A673 (cell line): ENCODE measurements at regions not wholly inside any gene's neighbourhood (a gene's known extent, or its start where the extent isn't known, plus 50 kb on each side); places are given as distances from the start of the nearest gene placed in this dataset.
"Not testable (repeated sequence)": the region's sequence is repeated elsewhere in the genome, so short reads cannot be mapped to it uniquely, and the experiment has no call there.

Experiments
- BruUV-seq: library from RNA; stranded (reverse); fragments of 400-500 nt; replicated peaks from 2 replicates; lab custom pipeline; 2021; lab: Mats Ljungman, UMichigan
- CTCF ChIA-PET: fragments of 300-600 bp; sonication (Branson Sonifier 250); formaldehyde crosslinking; loops from one replicate; lab custom pipeline; 2022; ENCODE audit warnings: antibody characterized with exemption; lab: Charles Lee
- POLR2A ChIA-PET: fragments of 300-600 bp; sonication (Branson Sonifier 250); formaldehyde crosslinking; loops from one replicate; lab custom pipeline; 2022; ENCODE audit warnings: antibody characterized with exemption; ENCODE audit not compliant: low non-redundant PET; lab: Charles Lee
- DNase-seq: peaks from one replicate; pipeline ENCODE4 v3.0.0-alpha.2; 2015; ENCODE audit warnings: low spot score
- H3K27ac ChIP-seq: fragments of 200-600 bp; sonication (generic); 2 replicates; pipeline ENCODE4 v1.5.1; 2016; ENCODE audit warnings: mixed run types, low read depth, mild to moderate bottlenecking, mixed read lengths, antibody characterized with exemption, low read length; ENCODE audit not compliant: poor library complexity, severe bottlenecking
- H3K27me3 ChIP-seq: fragments of 200-600 bp; sonication (generic); replicated peaks from 2 replicates; pipeline ENCODE4 v1.6.1; 2017; ENCODE audit warnings: mixed run types, low read depth, mild to moderate bottlenecking, mixed read lengths, antibody characterized with exemption, low read length; ENCODE audit not compliant: insufficient read depth, poor library complexity
- H3K36me3 ChIP-seq: fragments of 200-600 bp; sonication (generic); 2 replicates; pipeline ENCODE4 v1.6.1; 2016; ENCODE audit warnings: mixed run types, mild to moderate bottlenecking, mixed read lengths, antibody characterized with exemption, low read length; ENCODE audit not compliant: insufficient read depth, poor library complexity, severe bottlenecking
- H3K4me1 ChIP-seq: fragments of 200-600 bp; sonication (generic); 2 replicates; pipeline ENCODE4 v1.6.1; 2017; ENCODE audit warnings: mixed run types, mild to moderate bottlenecking, mixed read lengths, antibody characterized with exemption, low read length; ENCODE audit not compliant: insufficient read depth, poor library complexity, severe bottlenecking
- H3K4me3 ChIP-seq: fragments of 200-600 bp; sonication (generic); 2 replicates; pipeline ENCODE4 v1.5.1; 2016; ENCODE audit warnings: low read depth, mixed run types, mild to moderate bottlenecking, mixed read lengths, low read length; ENCODE audit not compliant: poor library complexity, severe bottlenecking
- H3K9me3 ChIP-seq: fragments of 200-600 bp; sonication (generic); 2 replicates; pipeline ENCODE4 v1.6.1; 2016; ENCODE audit warnings: mixed run types, low read depth, mild to moderate bottlenecking, mixed read lengths, antibody characterized with exemption, low read length; ENCODE audit not compliant: poor library complexity, severe bottlenecking
- CTCF ChIP-seq: fragments of 300-800, 200-600 bp; sonication (generic); conservative IDR thresholded peaks from 2 replicates; pipeline ENCODE4 v1.5.1; 2017; ENCODE audit warnings: low read depth, mild to moderate bottlenecking, antibody characterized with exemption, low read length, moderate library complexity, mixed read lengths
- EZH2 ChIP-seq: fragments of 200-600 bp; sonication (generic); IDR thresholded peaks from 2 replicates; pipeline ENCODE4 v1.6.1; 2017; ENCODE audit warnings: borderline replicate concordance, low read depth, mild to moderate bottlenecking, mixed read lengths, antibody characterized with exemption, low read length; ENCODE audit not compliant: poor library complexity, severe bottlenecking
- intact Hi-C: fragments of 100-400 bp; cut with micrococcal nuclease; formaldehyde crosslinking; loops from one replicate; pipeline ENCODE4 v1.10.0; 2022; ENCODE audit not compliant: unreplicated experiment

GRCh38 chrX:41014776-41015360 is 70.4 kb upstream of the USP9X start:
- Histone ChIP-seq H3K4me1 (peaks cover 8% of the 10 kb centered on the region), H3K4me3 (no peak overlapping the region), H3K27me3 (no peaks in the 10 kb centered on the region), H3K36me3 (no peaks in the 10 kb centered on the region), H3K27ac (no peak overlapping the region), H3K9me3 (no peaks in the 10 kb centered on the region)
- ChIA-PET POLR2A (no interaction called here), CTCF (interaction anchor here (0.7 kb wide), 1 partner anchor 52 kb away, joined by 4 read pairs; no protein-coding TSS in a partner anchor)
- DNase-seq: no peak
- intact Hi-C loops: no loop called here
- BruUV-seq: no TSS peak
- TF ChIP-seq CTCF: no peak
- TF ChIP-seq EZH2: no peak

GRCh38 chrX:41017785-41018184 is 67.5 kb upstream of the USP9X start:
- POLR2A ChIA-PET, H3K27me3 ChIP-seq, CTCF ChIA-PET, H3K9me3 ChIP-seq, DNase-seq, intact Hi-C loops, H3K36me3 ChIP-seq, H3K4me3 ChIP-seq, H3K27ac ChIP-seq, BruUV-seq, H3K4me1 ChIP-seq: not testable (repeated sequence)

GRCh38 chrX:41018391-41019040 is 66.7 kb upstream of the USP9X start:
- H3K4me1 ChIP-seq, POLR2A ChIA-PET, intact Hi-C loops, H3K27ac ChIP-seq, H3K27me3 ChIP-seq, BruUV-seq, H3K36me3 ChIP-seq, CTCF ChIA-PET, H3K4me3 ChIP-seq, DNase-seq, H3K9me3 ChIP-seq: not testable (repeated sequence)

- Histone ChIP-seq H3K27ac (no peak overlapping the region), H3K4me3 (no peak overlapping the region), H3K9me3 (no peaks in the 10 kb centered on the region), H3K4me1 (no peaks in the 10 kb centered on the region), H3K27me3 (no peaks in the 10 kb centered on the region), H3K36me3 (no peaks in the 10 kb centered on the region)
- intact Hi-C loops: no loop called here
- POLR2A ChIA-PET: no interaction called here
- BruUV-seq: no TSS peak
- CTCF ChIA-PET: no interaction called here
- TF ChIP-seq CTCF: no peak
- no peak for TF ChIP-seq EZH2
- DNase-seq: no peak
These were observed 66.2 kb upstream of the USP9X start for GRCh38 chrX:41019041-41019392.
